Caco-2 (cell line): ENCODE measurements at regions not wholly inside any gene's neighbourhood (a gene's known extent, or its start where the extent isn't known, plus 50 kb on each side); places are given as distances from the start of the nearest gene placed in this dataset.

ENCODE experiments used
- BruUV-seq: library from RNA; stranded (reverse); fragments of 400-500 nt; replicated peaks from 2 replicates; lab custom pipeline; 2021; lab: Mats Ljungman, UMichigan
- CTCF ChIA-PET: fragments of 300-600 bp; sonication (Branson Sonifier 250); formaldehyde crosslinking; loops from one replicate; lab custom pipeline; 2022; ENCODE audit warnings: antibody characterized with exemption; lab: Charles Lee
- POLR2A ChIA-PET: fragments of 300-600 bp; sonication (Branson Sonifier 250); formaldehyde crosslinking; loops from one replicate; lab custom pipeline; 2022; ENCODE audit warnings: antibody characterized with exemption; lab: Charles Lee
- DNase-seq, 2 experiments: peaks; one replicate each; pipeline versions ENCODE4 v3.0.0 to v3.0.0-alpha.2; 2020 to 2022
- H3K27me3 ChIP-seq: replicated peaks from 2 replicates; pipeline ENCODE4 v1.6.0; 2011; ENCODE audit warnings: low read length; ENCODE audit not compliant: control insufficient read depth, insufficient read depth
- H3K36me3 ChIP-seq: 2 replicates; pipeline ENCODE4 v1.5.1; 2011; ENCODE audit warnings: low read length; ENCODE audit not compliant: control insufficient read depth, insufficient read depth
- H3K4me1 ChIP-seq: fragments of 250-450 bp; sonication (Bioruptor Pico); 2 replicates; pipeline ENCODE4 v1.5.1; 2020; ENCODE audit warnings: mild to moderate bottlenecking
- H3K4me3 ChIP-seq: 2 replicates; pipeline ENCODE4 v1.5.1; 2011; ENCODE audit warnings: low read depth, mild to moderate bottlenecking, control low read depth, low read length
- H3K9me3 ChIP-seq: fragments of 250-450 bp; sonication (Bioruptor Pico); 2 replicates; pipeline ENCODE4 v1.5.1; 2020; ENCODE audit warnings: mild to moderate bottlenecking, moderate library complexity
- H3K27ac Mint-ChIP-seq: one replicate; pipeline ENCODE4 v1.8.0; 2022; ENCODE audit warnings: mixed read lengths; ENCODE audit not compliant: unreplicated experiment
- H3K27me3 Mint-ChIP-seq: one replicate; pipeline ENCODE4 v1.8.0; 2022; ENCODE audit warnings: mixed read lengths; ENCODE audit not compliant: insufficient read depth, unreplicated experiment
- H3K36me3 Mint-ChIP-seq: one replicate; pipeline ENCODE4 v1.8.0; 2022; ENCODE audit warnings: mild to moderate bottlenecking, mixed read lengths; ENCODE audit not compliant: insufficient read depth, unreplicated experiment
- H3K4me1 Mint-ChIP-seq: one replicate; pipeline ENCODE4 v1.8.0; 2022; ENCODE audit warnings: low read depth, mixed read lengths; ENCODE audit not compliant: unreplicated experiment
- H3K4me3 Mint-ChIP-seq: one replicate; pipeline ENCODE4 v1.8.0; 2022; ENCODE audit warnings: mild to moderate bottlenecking, moderate library complexity, mixed read lengths; ENCODE audit not compliant: unreplicated experiment
- H3K9me3 Mint-ChIP-seq: one replicate; pipeline ENCODE4 v1.8.0; 2022; ENCODE audit warnings: mixed read lengths; ENCODE audit not compliant: unreplicated experiment
- CTCF ChIP-seq, 2 experiments: fragments of 200-600 bp in 1 of 2; IDR thresholded peaks; 1 replicate in 1 of 2; 2 replicates in 1 of 2; pipeline versions ENCODE4 v1.5.1 to v1.8.0; 2011 to 2022; ENCODE audit warnings: antibody characterized with exemption in 1 of 2, control low read depth in 1 of 2, inconsistent platforms in 1 of 2, low read depth in 1 of 2, low read length in 1 of 2, mild to moderate bottlenecking in 1 of 2, moderate library complexity in 1 of 2; ENCODE audit not compliant: insufficient read depth in 1 of 2, severe bottlenecking in 1 of 2, unreplicated experiment in 1 of 2
- intact Hi-C: fragments of 100-400 bp; cut with micrococcal nuclease; formaldehyde crosslinking; loops from one replicate; pipeline ENCODE4 v1.10.0; 2022; ENCODE audit not compliant: unreplicated experiment

- Histone ChIP-seq H3K36me3 (no peaks in the 10 kb centered on the region), H3K9me3 (peaks cover 7% of the 10 kb centered on the region), H3K27me3 (no peaks in the 10 kb centered on the region), H3K4me3 (no peak overlapping the region), H3K4me1 (no peaks in the 10 kb centered on the region)
- BruUV-seq, result no TSS peak
- ChIA-PET POLR2A (no interaction called here), CTCF (no interaction called here)
- DNase-seq, result no peak
- H3K9me3 Mint-ChIP-seq, result no peaks in the 10 kb centered on the region
- no peak for TF ChIP-seq CTCF (IDR thresholded peaks at IDR 0.05; ENCODE audit: insufficient read depth in 1 of 2, low read depth in 1 of 2, low read length in 1 of 2, severe bottlenecking in 1 of 2, unreplicated experiment in 1 of 2)
- intact Hi-C loops, result no loop called here
- H3K36me3 Mint-ChIP-seq, result no peaks in the 10 kb centered on the region
- no peak overlapping the region for H3K27ac Mint-ChIP-seq
- no peaks in the 10 kb centered on the region for H3K27me3 Mint-ChIP-seq
- H3K4me1 Mint-ChIP-seq, result peaks cover 7% of the 10 kb centered on the region
- no peak overlapping the region for H3K4me3 Mint-ChIP-seq
Observed at GRCh38 chr10:61187601-61188000, 243.6 kb upstream of the RHOBTB1 start.

- no TSS peak for BruUV-seq
- no peak overlapping the region for H3K4me3 Mint-ChIP-seq
- H3K27ac Mint-ChIP-seq, result no peak overlapping the region
- ChIA-PET POLR2A (no interaction called here), CTCF (no interaction called here)
- no peak overlapping the region for H3K4me3 ChIP-seq
- H3K9me3 Mint-ChIP-seq, result no peaks in the 10 kb centered on the region
- no peaks in the 10 kb centered on the region for H3K9me3 ChIP-seq
- H3K36me3 ChIP-seq, result no peaks in the 10 kb centered on the region
- intact Hi-C loops, result no loop called here
- H3K27me3 Mint-ChIP-seq, result no peaks in the 10 kb centered on the region
- TF ChIP-seq CTCF (IDR thresholded peaks at IDR 0.05; ENCODE audit: insufficient read depth in 1 of 2, low read depth in 1 of 2, low read length in 1 of 2, severe bottlenecking in 1 of 2, unreplicated experiment in 1 of 2), result no peak
- H3K27me3 ChIP-seq, result no peaks in the 10 kb centered on the region
- H3K4me1 Mint-ChIP-seq, result peaks cover 7% of the 10 kb centered on the region
- no peak for DNase-seq
- H3K36me3 Mint-ChIP-seq, result no peaks in the 10 kb centered on the region
- H3K4me1 ChIP-seq, result no peaks in the 10 kb centered on the region
Observed at GRCh38 chr10:61186408-61186807, 242.4 kb upstream of the RHOBTB1 start.

GRCh38 chr10:61184429-61184828 is 240.4 kb upstream of the RHOBTB1 start:
- ChIA-PET POLR2A (no interaction called here), CTCF (interaction anchor here (0.7 kb wide), 1 partner anchor 217 kb away, joined by 3 read pairs; no protein-coding TSS in a partner anchor)
- no peak for TF ChIP-seq CTCF (IDR thresholded peaks at IDR 0.05; ENCODE audit: insufficient read depth in 1 of 2, low read depth in 1 of 2, low read length in 1 of 2, severe bottlenecking in 1 of 2, unreplicated experiment in 1 of 2)
- intact Hi-C loops, result no loop called here
- no peak overlapping the region for H3K4me3 ChIP-seq
- H3K4me1 Mint-ChIP-seq, result peaks cover 7% of the 10 kb centered on the region
- BruUV-seq, result no TSS peak
- no peaks in the 10 kb centered on the region for H3K9me3 ChIP-seq
- H3K4me3 Mint-ChIP-seq, result no peak overlapping the region
- H3K27me3 Mint-ChIP-seq, result peaks cover 3% of the 10 kb centered on the region
- no peaks in the 10 kb centered on the region for H3K4me1 ChIP-seq
- H3K9me3 Mint-ChIP-seq, result no peaks in the 10 kb centered on the region
- H3K27ac Mint-ChIP-seq, result no peak overlapping the region
- H3K36me3 Mint-ChIP-seq, result no peaks in the 10 kb centered on the region
- no peaks in the 10 kb centered on the region for H3K27me3 ChIP-seq
- no peak for DNase-seq
- H3K36me3 ChIP-seq, result no peaks in the 10 kb centered on the region
